ENCODE measurements at regions not wholly inside any gene's neighbourhood (a gene's known extent, or its start where the extent isn't known, plus 50 kb on each side); places are given as distances from the start of the nearest gene placed in this dataset.

GRCh38 chr21:25300632-25301031 lies 306.6 kb downstream of the MRPL39 start:
- no peak overlapping the region for H3K4me3 Mint-ChIP-seq (ENCODE audit: unreplicated experiment)

GRCh38 chr21:25298512-25299491 lies 308.5 kb downstream of the MRPL39 start:
- Mint-ChIP-seq H3K27ac (ENCODE audit: unreplicated experiment) (no peak overlapping the region), H3K27me3 (ENCODE audit: low read depth) (peaks cover 2% of the 10 kb centered on the region), H3K4me1 (ENCODE audit: low read depth) (no peaks in the 10 kb centered on the region), H3K9me3 (ENCODE audit: low read depth) (peaks cover 18% of the 10 kb centered on the region), H3K4me3 (ENCODE audit: unreplicated experiment) (no peak overlapping the region), H3K36me3 (ENCODE audit: low read depth) (no peaks in the 10 kb centered on the region)
- no peak for DNase-seq (ENCODE audit: low spot score)
- no peak for TF ChIP-seq CTCF (IDR thresholded peaks at IDR 0.05)

More at GRCh38 chr21:25300632-25301031, 306.6 kb downstream of the MRPL39 start:
- Mint-ChIP-seq H3K27me3 (ENCODE audit: low read depth) (no peaks in the 10 kb centered on the region), H3K27ac (ENCODE audit: unreplicated experiment) (no peak overlapping the region), H3K9me3 (ENCODE audit: low read depth) (peaks cover 15% of the 10 kb centered on the region), H3K4me1 (ENCODE audit: low read depth) (no peaks in the 10 kb centered on the region), H3K36me3 (ENCODE audit: low read depth) (no peaks in the 10 kb centered on the region)
- no peak for DNase-seq (ENCODE audit: low spot score)
- TF ChIP-seq CTCF (IDR thresholded peaks at IDR 0.05) = no peak

DNA sequence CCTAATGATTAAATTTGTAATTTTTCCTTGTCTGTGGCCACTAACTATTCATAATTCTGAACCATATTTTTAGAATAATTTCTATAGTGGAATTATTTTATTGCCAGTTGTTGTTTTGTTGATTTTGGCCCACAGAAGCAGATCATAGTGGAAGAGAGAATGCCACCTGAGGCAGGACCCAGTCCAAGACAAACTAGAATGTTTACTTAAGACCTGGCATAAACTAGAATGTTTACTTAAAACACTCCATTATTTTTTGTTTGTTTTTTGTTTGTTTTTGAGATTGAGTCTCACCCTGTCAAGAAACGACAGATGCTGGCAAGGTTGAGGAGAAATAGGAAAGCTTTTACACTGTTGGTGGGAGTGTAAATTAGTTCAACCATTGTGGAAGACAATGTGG lies 310.2 kb downstream of the MRPL39 start:
- Mint-ChIP-seq H3K27me3 (ENCODE audit: low read depth) (peaks cover 5% of the 10 kb centered on the region), H3K4me1 (ENCODE audit: low read depth) (no peaks in the 10 kb centered on the region), H3K4me3 (ENCODE audit: unreplicated experiment) (no peak overlapping the region), H3K9me3 (ENCODE audit: low read depth) (peaks cover 26% of the 10 kb centered on the region), H3K27ac (ENCODE audit: unreplicated experiment) (no peak overlapping the region), H3K36me3 (ENCODE audit: low read depth) (no peaks in the 10 kb centered on the region)
- DNase-seq (ENCODE audit: low spot score) = no peak
- TF ChIP-seq CTCF (IDR thresholded peaks at IDR 0.05) = no peak

DNA sequence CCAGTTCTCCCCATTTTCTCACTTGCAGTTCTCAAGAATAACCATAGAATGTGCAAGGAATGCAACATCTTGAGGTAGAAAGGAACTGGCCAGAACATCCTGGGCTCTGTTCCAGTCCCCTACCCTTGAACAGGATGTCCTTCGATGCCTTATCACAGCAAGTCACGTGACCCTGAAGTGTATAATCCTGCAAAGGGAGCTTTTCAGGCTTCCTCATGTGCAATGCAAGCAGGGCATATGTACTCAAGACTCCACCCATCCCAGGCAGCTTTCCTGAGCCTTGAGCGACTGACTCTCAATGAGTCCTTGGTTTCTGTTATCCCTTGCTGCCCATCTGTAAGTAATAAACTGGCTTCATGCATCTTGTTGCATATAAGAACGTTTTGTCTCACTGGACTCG lies 311.0 kb downstream of the MRPL39 start:
- Mint-ChIP-seq H3K36me3 (ENCODE audit: low read depth) (no peaks in the 10 kb centered on the region), H3K9me3 (ENCODE audit: low read depth) (peaks cover 26% of the 10 kb centered on the region), H3K4me1 (ENCODE audit: low read depth) (no peaks in the 10 kb centered on the region), H3K4me3 (ENCODE audit: unreplicated experiment) (no peak overlapping the region), H3K27me3 (ENCODE audit: low read depth) (peaks cover 5% of the 10 kb centered on the region), H3K27ac (ENCODE audit: unreplicated experiment) (no peak overlapping the region)
- DNase-seq (ENCODE audit: low spot score) = no peak
- TF ChIP-seq CTCF (IDR thresholded peaks at IDR 0.05) = no peak

- no peak overlapping the region for H3K27ac Mint-ChIP-seq (ENCODE audit: unreplicated experiment)
- no peaks in the 10 kb centered on the region for H3K36me3 Mint-ChIP-seq (ENCODE audit: low read depth)
- peaks cover 18% of the 10 kb centered on the region for H3K9me3 Mint-ChIP-seq (ENCODE audit: low read depth)
- DNase-seq (ENCODE audit: low spot score) = no peak
- H3K27me3 Mint-ChIP-seq (ENCODE audit: low read depth) = peaks cover 5% of the 10 kb centered on the region
- no peak overlapping the region for H3K4me3 Mint-ChIP-seq (ENCODE audit: unreplicated experiment)
- TF ChIP-seq CTCF (IDR thresholded peaks at IDR 0.05) = no peak
- no peaks in the 10 kb centered on the region for H3K4me1 Mint-ChIP-seq (ENCODE audit: low read depth)
These were observed 314.9 kb downstream of the MRPL39 start for GRCh38 chr21:25292396-25292795.

Measured in chondrocyte (in vitro differentiated cells).